T-helper 2 cell treated with Interferon-gamma antibody and Interleukin-4, amounts not matched to agents 5 μg/mL and 100 μg/mL, for 36 hours (primary cell): ENCODE measurements at regions not wholly inside any gene's neighbourhood (a gene's known extent, or its start where the extent isn't known, plus 50 kb on each side); places are given as distances from the start of the nearest gene placed in this dataset.

ENCODE experiments used
- DNase-seq: peaks from one replicate; pipeline ENCODE4 v3.0.0; 2021; ENCODE audit warnings: low spot score
- H3K27ac Mint-ChIP-seq: one replicate; pipeline ENCODE4 v1.8.0; 2021; ENCODE audit warnings: mild to moderate bottlenecking, mixed read lengths
- H3K27me3 Mint-ChIP-seq: one replicate; pipeline ENCODE4 v1.8.0; 2021; ENCODE audit warnings: low read depth, mixed read lengths
- H3K36me3 Mint-ChIP-seq: one replicate; pipeline ENCODE4 v1.8.0; 2021; ENCODE audit warnings: low read depth, mixed read lengths
- H3K4me1 Mint-ChIP-seq: one replicate; pipeline ENCODE4 v1.8.0; 2021; ENCODE audit warnings: low read depth, mixed read lengths
- H3K4me3 Mint-ChIP-seq: one replicate; pipeline ENCODE4 v1.8.0; 2022; ENCODE audit warnings: mild to moderate bottlenecking, moderate library complexity, mixed read lengths
- H3K9me3 Mint-ChIP-seq: one replicate; pipeline ENCODE4 v1.8.0; 2021; ENCODE audit warnings: mixed read lengths

- Mint-ChIP-seq H3K4me3 (no peak overlapping the region), H3K36me3 (no peaks in the 10 kb centered on the region), H3K4me1 (no peaks in the 10 kb centered on the region), H3K9me3 (no peaks in the 10 kb centered on the region), H3K27me3 (peaks cover 2% of the 10 kb centered on the region), H3K27ac (no peak overlapping the region)
- DNase-seq: no peak
Observed at GRCh38 chr2:60259781-60260180, 293.7 kb downstream of the BCL11A start.

- peaks cover 2% of the 10 kb centered on the region for H3K27me3 Mint-ChIP-seq
- no peak for DNase-seq
- H3K9me3 Mint-ChIP-seq: no peaks in the 10 kb centered on the region
- no peak overlapping the region for H3K4me3 Mint-ChIP-seq
- H3K4me1 Mint-ChIP-seq: no peaks in the 10 kb centered on the region
- no peak overlapping the region for H3K27ac Mint-ChIP-seq
- no peaks in the 10 kb centered on the region for H3K36me3 Mint-ChIP-seq
Observed at GRCh38 chr2:60252581-60253150, 300.8 kb downstream of the BCL11A start.

- Mint-ChIP-seq H3K36me3 (no peaks in the 10 kb centered on the region), H3K27ac (no peak overlapping the region), H3K4me3 (no peak overlapping the region), H3K4me1 (no peaks in the 10 kb centered on the region), H3K27me3 (peaks cover 2% of the 10 kb centered on the region), H3K9me3 (no peaks in the 10 kb centered on the region)
- DNase-seq: no peak
Observed at GRCh38 chr2:60251247-60251646, 302.2 kb downstream of the BCL11A start.

- no peaks in the 10 kb centered on the region for H3K9me3 Mint-ChIP-seq
- H3K4me1 Mint-ChIP-seq: no peaks in the 10 kb centered on the region
- peaks cover under 1% of the 10 kb centered on the region for H3K27me3 Mint-ChIP-seq
- H3K4me3 Mint-ChIP-seq: no peak overlapping the region
- no peaks in the 10 kb centered on the region for H3K36me3 Mint-ChIP-seq
- H3K27ac Mint-ChIP-seq: no peak overlapping the region
- DNase-seq: no peak
Observed at GRCh38 chr2:60249879-60250278, 303.6 kb downstream of the BCL11A start.

GRCh38 chr2:60247471-60247870, 306.0 kb downstream of the BCL11A start:
- no peaks in the 10 kb centered on the region for H3K4me1 Mint-ChIP-seq
- no peaks in the 10 kb centered on the region for H3K9me3 Mint-ChIP-seq
- DNase-seq: no peak
- no peak overlapping the region for H3K4me3 Mint-ChIP-seq
- H3K27ac Mint-ChIP-seq: no peak overlapping the region
- H3K36me3 Mint-ChIP-seq: no peaks in the 10 kb centered on the region
- H3K27me3 Mint-ChIP-seq: no peaks in the 10 kb centered on the region

- H3K27ac Mint-ChIP-seq: no peak overlapping the region
- H3K4me1 Mint-ChIP-seq: no peaks in the 10 kb centered on the region
- no peak for DNase-seq
- H3K9me3 Mint-ChIP-seq: no peaks in the 10 kb centered on the region
- no peaks in the 10 kb centered on the region for H3K27me3 Mint-ChIP-seq
- no peaks in the 10 kb centered on the region for H3K36me3 Mint-ChIP-seq
- H3K4me3 Mint-ChIP-seq: no peak overlapping the region
Observed at GRCh38 chr2:60246583-60246982, 306.9 kb downstream of the BCL11A start.

GRCh38 chr2:60234274-60234986, 319.0 kb downstream of the BCL11A start:
- Mint-ChIP-seq H3K27ac (no peak overlapping the region), H3K36me3 (no peaks in the 10 kb centered on the region), H3K4me1 (no peaks in the 10 kb centered on the region), H3K4me3 (no peak overlapping the region), H3K9me3 (peaks cover 12% of the 10 kb centered on the region), H3K27me3 (peaks cover 2% of the 10 kb centered on the region)
- DNase-seq: no peak

- Mint-ChIP-seq H3K9me3 (peaks cover 12% of the 10 kb centered on the region), H3K36me3 (no peaks in the 10 kb centered on the region), H3K27ac (no peak overlapping the region), H3K4me1 (no peaks in the 10 kb centered on the region), H3K27me3 (peaks cover 2% of the 10 kb centered on the region), H3K4me3 (no peak overlapping the region)
- DNase-seq: no peak
Observed at GRCh38 chr2:60230596-60230995, 322.9 kb downstream of the BCL11A start.

- no peak for DNase-seq
- Mint-ChIP-seq H3K36me3 (no peaks in the 10 kb centered on the region), H3K9me3 (peaks cover 12% of the 10 kb centered on the region), H3K27me3 (peaks cover 2% of the 10 kb centered on the region), H3K27ac (no peak overlapping the region), H3K4me1 (no peaks in the 10 kb centered on the region), H3K4me3 (no peak overlapping the region)
Observed at GRCh38 chr2:60230037-60230436, 323.4 kb downstream of the BCL11A start.

- no peak for DNase-seq
- H3K4me1 Mint-ChIP-seq: no peaks in the 10 kb centered on the region
- peaks cover 2% of the 10 kb centered on the region for H3K27me3 Mint-ChIP-seq
- H3K9me3 Mint-ChIP-seq: peaks cover 5% of the 10 kb centered on the region
- no peak overlapping the region for H3K4me3 Mint-ChIP-seq
- no peaks in the 10 kb centered on the region for H3K36me3 Mint-ChIP-seq
- H3K27ac Mint-ChIP-seq: no peak overlapping the region
Observed at GRCh38 chr2:60226943-60227342, 326.5 kb downstream of the BCL11A start.

- no peaks in the 10 kb centered on the region for H3K9me3 Mint-ChIP-seq
- H3K4me1 Mint-ChIP-seq: no peaks in the 10 kb centered on the region
- no peak for DNase-seq
- no peak overlapping the region for H3K27ac Mint-ChIP-seq
- H3K36me3 Mint-ChIP-seq: no peaks in the 10 kb centered on the region
- no peak overlapping the region for H3K4me3 Mint-ChIP-seq
- H3K27me3 Mint-ChIP-seq: no peaks in the 10 kb centered on the region
Observed at GRCh38 chr2:60226191-60226590, 327.3 kb downstream of the BCL11A start.

GRCh38 chr2:60223859-60224258, 329.6 kb downstream of the BCL11A start:
- Mint-ChIP-seq H3K4me3 (no peak overlapping the region), H3K27me3 (no peaks in the 10 kb centered on the region), H3K9me3 (no peaks in the 10 kb centered on the region), H3K27ac (no peak overlapping the region), H3K4me1 (no peaks in the 10 kb centered on the region), H3K36me3 (no peaks in the 10 kb centered on the region)
- no peak for DNase-seq

GRCh38 chr2:60221098-60221497, 332.4 kb downstream of the BCL11A start:
- Mint-ChIP-seq H3K9me3 (no peaks in the 10 kb centered on the region), H3K4me1 (no peaks in the 10 kb centered on the region)
- DNase-seq: no peak

GRCh38 chr2:60219536-60219935, 333.9 kb downstream of the BCL11A start:
- DNase-seq: no peak
- no peaks in the 10 kb centered on the region for H3K27me3 Mint-ChIP-seq
- H3K36me3 Mint-ChIP-seq: no peaks in the 10 kb centered on the region
- no peak overlapping the region for H3K4me3 Mint-ChIP-seq
- H3K27ac Mint-ChIP-seq: no peak overlapping the region
- H3K9me3 Mint-ChIP-seq: no peaks in the 10 kb centered on the region
- no peaks in the 10 kb centered on the region for H3K4me1 Mint-ChIP-seq

More at GRCh38 chr2:60221098-60221497, 332.4 kb downstream of the BCL11A start:
- Mint-ChIP-seq H3K4me3 (no peak overlapping the region), H3K27me3 (no peaks in the 10 kb centered on the region), H3K27ac (no peak overlapping the region), H3K36me3 (no peaks in the 10 kb centered on the region)
